Limb (tissue), 2 donors: ENCODE measurements at regions not wholly inside any gene's neighbourhood (a gene's known extent, or its start where the extent isn't known, plus 50 kb on each side); places are given as distances from the start of the nearest gene placed in this dataset.
A peak's percentile ranks its signal among the peaks of the same experiment; 100 is the strongest.

Experiments used
- DNase-seq, 2 donors: peaks; one replicate each; pipeline ENCODE4 v3.0.0-alpha.2; 2016; ENCODE audit errors: extremely low spot score in 2 of 2

DNA sequence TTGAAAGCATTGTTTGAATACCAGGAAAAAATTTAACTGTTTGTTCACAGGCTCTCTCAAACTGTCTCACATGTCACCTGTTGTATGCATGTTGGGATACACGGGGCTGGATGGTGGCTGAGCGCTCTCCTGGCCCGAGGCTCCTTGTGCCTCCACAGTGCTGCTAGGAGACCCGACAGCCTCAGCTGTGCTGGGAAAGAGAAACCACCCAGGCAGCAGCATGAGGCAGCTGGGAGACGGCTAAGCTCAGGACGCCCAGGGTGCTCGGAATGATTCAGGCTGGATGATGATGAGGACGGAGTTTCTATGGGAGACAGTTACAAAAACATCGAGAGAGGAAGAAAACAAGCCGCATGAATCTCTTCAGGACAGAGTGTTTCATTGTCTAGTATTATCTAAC is 278.0 kb upstream of the CDH4 start:
- no peak for DNase-seq

- DNase-seq: no peak
Measured at GRCh38 chr20:60974441-60974945, 277.6 kb upstream of the CDH4 start.

- DNase-seq: no peak
Measured at GRCh38 chr20:60976139-60976538, 275.9 kb upstream of the CDH4 start.

DNA sequence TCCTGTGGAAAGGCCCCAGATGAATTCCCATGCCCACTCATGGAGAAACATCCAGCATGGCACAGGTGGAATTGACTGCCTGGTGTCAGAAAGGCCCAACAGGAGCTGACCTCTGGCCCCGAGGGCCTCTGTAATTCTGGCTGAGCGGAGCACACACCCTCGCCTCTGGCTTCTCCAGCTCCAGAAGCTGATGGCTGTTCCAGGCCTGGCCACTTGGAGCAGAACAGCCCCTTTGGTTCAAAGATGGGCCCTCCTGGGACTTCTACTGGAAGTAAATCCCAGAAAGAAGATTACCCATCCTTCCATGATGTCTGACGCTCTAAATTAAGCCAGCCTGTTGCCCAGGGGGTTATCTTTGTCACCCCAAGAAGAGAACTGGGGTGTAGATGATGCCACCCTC is 275.1 kb upstream of the CDH4 start:
- DNase-seq: no peak

- DNase-seq: peak in 1 of 2 donors; percentile 30
Measured at GRCh38 chr20:60977901-60978300, 274.2 kb upstream of the CDH4 start.

DNA sequence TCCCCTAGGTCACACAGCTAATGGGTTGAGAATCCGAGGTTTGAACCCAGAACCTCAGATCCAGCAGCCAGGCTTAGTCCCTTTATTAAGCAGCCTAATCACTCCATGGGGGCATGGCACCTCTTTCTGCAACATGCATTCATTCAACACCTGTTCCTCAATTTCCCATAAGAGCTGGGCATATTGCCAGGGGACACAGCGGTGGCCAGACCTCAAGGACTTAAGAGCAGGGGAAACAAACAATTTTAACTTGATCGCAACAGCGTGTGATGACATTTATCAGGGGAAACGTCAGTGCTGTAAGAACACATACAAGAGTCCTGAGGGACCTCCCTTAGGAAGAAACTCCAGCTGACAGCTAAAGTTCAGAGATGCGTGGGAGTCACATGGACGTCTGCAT is 267.4 kb upstream of the CDH4 start:
- DNase-seq: no peak

- no peak for DNase-seq
Measured at GRCh38 chr20:60986506-60987156, 265.4 kb upstream of the CDH4 start.

DNA sequence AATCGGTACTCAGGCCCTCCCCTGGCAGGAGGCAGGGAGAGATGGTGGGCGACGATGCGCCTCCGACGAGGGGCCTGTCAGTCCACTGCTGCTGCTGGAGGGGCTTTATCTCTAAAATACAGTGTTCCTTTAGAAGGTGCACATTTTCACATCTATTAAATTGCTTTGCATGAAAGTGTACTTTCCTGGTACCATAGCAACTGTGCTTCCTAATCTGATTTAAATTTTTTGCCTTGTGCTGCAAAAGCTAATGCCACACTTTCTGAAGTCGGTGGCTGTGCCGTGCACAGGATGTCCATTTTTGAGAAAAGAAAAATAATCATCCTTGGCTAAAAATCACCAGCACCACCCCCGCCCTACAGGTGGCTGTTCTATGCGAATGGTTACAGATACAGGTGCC is 262.0 kb upstream of the CDH4 start:
- no peak for DNase-seq

DNA sequence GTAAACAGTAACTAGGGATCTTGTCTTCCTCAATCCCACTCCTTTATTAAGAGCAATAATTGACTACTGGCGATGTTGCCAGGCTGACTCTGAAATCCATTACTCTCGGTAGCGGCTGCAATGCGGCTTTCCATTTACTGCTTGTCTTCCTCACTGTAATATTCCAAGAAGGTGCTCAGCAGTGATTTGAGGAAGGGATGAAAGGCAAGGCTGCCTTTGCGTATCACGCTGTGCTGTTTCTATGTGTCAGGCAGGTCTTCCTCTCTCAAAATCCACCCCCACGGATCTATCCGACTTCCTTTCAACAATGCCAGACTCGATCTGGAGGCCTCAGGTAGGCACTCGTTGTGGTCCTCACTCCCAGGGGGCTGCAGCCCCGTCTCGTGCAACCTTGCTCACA is 261.4 kb upstream of the CDH4 start:
- DNase-seq: no peak

GRCh38 chr20:60993433-60994044 is 258.5 kb upstream of the CDH4 start:
- no peak for DNase-seq

DNA sequence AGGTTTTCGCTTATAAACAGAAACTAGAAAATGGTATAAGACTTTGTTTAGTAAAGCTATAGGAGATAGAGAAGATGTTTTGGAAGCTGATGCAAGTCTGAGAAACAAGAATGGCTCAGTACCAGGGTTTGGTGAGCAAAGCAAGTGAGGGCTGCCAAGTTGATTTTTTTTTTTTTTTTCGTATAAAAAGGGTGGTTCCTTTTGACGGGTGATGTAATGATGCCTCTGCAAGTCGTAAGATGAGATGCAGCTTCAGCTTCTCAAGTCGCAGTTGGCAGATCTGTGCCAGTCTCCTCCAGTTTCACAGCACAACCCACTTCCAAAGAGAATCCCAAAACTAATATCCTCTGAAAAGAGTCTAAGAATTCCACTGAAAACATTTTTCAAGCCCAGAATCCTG is 252.8 kb upstream of the CDH4 start:
- DNase-seq: no peak

- DNase-seq: no peak
Measured at GRCh38 chr20:61002090-61002489, 250.0 kb upstream of the CDH4 start.

GRCh38 chr20:61014491-61014890 is 237.6 kb upstream of the CDH4 start:
- no peak for DNase-seq

DNA sequence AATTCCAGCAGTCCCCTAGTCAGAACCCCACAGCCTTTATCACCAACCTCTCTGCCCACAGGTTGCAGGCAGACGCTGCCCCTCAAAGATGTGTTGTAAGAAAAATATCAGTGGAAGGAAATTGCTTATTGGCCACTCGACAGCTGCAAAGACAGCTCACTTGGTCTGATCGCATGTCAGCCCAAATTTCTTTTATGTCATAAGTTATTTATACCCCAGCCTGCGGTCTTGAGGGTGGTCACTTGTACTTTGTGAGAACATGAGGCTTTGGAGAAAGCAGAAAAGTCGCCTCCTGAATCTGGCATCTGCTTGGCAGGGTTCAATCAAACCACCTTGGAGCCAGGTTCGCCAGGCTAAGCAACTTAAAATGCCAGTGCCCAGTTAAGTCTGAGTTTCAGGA is 236.5 kb upstream of the CDH4 start:
- DNase-seq: no peak

DNA sequence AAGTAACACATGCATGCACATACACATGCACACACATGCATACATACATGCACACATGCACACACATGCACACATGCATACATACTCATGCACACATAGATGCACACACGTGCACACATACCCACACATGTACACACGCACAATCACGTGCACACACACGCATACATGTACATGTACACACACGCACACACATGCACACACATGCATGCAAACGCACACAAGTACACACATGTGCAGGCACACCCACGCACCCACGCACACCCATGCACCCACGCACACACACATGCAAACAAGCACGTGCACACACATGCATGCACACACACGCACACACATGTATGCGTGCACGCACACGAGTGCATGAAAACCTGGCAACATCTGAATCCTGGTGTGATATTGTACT is 232.7 kb upstream of the CDH4 start:
- DNase-seq: no peak

- DNase-seq: no peak
Measured at GRCh38 chr20:61023612-61024011, 228.4 kb upstream of the CDH4 start.

GRCh38 chr20:61024390-61024789 is 227.7 kb upstream of the CDH4 start:
- no peak for DNase-seq

DNA sequence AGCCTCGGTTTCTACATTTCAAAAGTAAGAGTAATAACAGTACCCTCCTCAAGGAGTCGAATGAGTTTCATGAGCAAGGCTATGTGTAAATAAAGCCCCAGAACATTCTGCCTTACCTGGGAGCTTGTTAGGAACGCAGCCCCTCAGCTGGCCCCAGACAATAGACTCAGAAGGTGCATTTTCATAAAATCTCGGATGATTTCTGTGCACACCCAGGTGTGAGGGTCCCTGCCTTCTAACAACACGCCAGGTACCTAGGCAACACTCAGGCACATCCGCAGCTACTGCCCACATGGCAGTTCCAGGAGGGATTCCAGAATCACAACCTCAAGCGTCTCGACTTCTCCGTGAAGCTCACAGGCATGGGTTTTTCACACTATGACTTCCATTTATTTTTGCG is 226.5 kb upstream of the CDH4 start:
- DNase-seq: no peak

GRCh38 chr20:61026173-61026572 is 225.9 kb upstream of the CDH4 start:
- DNase-seq: no peak

- no peak for DNase-seq
Measured at GRCh38 chr20:61026731-61027130, 225.3 kb upstream of the CDH4 start.

- no peak for DNase-seq
Measured at GRCh38 chr20:61027218-61027617, 224.8 kb upstream of the CDH4 start.

DNA sequence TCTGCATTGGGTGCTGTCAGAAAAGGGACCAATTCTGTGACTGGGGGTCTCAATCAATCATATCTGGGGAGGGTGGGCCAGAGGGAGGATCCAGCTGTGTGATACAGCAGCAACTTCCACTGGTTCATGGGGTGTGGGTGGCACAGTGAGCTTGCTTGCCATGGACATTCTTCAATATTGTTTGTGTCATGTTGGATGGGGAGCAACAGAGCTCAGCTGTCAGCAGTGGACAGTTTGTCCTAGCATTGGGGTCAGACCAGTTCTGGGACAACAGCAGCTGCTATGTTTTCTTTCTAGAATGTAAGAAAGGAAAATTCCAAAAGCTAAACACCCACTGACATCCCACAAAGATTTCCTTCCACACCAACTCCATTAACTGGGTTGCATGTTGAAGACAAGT is 221.9 kb upstream of the CDH4 start:
- no peak for DNase-seq

DNA sequence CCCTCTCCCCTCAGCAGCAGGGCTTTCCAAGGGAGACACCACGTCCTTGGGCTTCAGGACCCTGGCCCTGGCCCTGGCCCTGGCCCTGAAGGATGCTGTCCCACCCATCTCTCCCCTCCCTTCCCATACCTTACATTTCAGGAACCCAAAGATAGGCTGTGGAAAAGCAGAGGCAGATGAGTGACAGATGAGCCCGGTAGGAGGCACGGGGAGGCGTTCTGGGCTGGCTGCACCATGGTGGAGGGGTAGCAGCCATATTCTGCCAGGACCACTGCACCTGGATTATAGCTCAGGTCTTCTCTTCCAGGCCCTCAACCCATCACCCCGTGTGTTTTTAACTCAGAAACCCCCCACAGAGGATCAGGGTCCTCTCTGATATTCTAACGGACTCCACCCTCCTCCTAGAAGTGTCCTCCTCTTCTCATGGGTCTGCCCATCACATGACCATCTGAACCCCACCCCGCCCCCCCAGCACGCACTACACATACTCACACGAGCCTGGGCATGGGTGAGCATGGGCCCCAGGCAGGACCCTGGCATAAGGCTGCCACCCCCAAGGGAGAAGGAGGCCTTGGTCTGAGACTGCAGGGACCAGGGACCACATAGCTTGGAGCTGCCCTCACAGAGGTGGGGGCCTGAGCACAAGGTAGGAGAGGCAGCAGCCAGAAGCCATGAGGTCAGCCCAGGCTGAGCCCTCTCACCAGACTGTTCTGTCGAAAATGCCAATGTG is 220.8 kb upstream of the CDH4 start:
- no peak for DNase-seq
